IMR-90 (cell line): ENCODE measurements at regions not wholly inside any gene's neighbourhood (a gene's known extent, or its start where the extent isn't known, plus 50 kb on each side); places are given as distances from the start of the nearest gene placed in this dataset.

Experiments
- ATAC-seq: fragments of 200-7000 bp; cut with Tn5 transposase; 2 replicates; pipeline ENCODE4 v1.9.1; 2020; ENCODE audit warnings: low read depth, mild to moderate bottlenecking, moderate library complexity
- BruUV-seq: library from RNA; stranded (reverse); fragments of 400-500 nt; replicated peaks from 2 replicates; lab custom pipeline; 2021; lab: Mats Ljungman, UMichigan
- CTCF ChIA-PET: fragments of 300-600 bp; formaldehyde crosslinking; extraction: SDS; loops from one replicate; lab custom pipeline; 2021; ENCODE audit warnings: antibody characterized with exemption; lab: Yijun Ruan, JAX
- POLR2A ChIA-PET: fragments of 300-600 bp; sonication (Branson Sonifier 250); formaldehyde crosslinking; loops from one replicate; lab custom pipeline; 2022; ENCODE audit warnings: antibody characterized with exemption; ENCODE audit not compliant: unreplicated experiment; lab: Charles Lee
- DNase-seq: peaks from one replicate; pipeline ENCODE4 v3.0.0; 2013
- H2AFZ ChIP-seq: replicated peaks from 2 replicates; pipeline ENCODE3; 2013; ENCODE audit warnings: low read length, mild to moderate bottlenecking; ENCODE audit not compliant: poor library complexity
- H2AK5ac ChIP-seq: 2 replicates; pipeline ENCODE4 v1.6.1; 2013; ENCODE audit warnings: low read depth, low read length, inconsistent platforms
- H2AK9ac ChIP-seq: replicated peaks from 2 replicates; pipeline ENCODE3; 2013; ENCODE audit warnings: mild to moderate bottlenecking, low read depth, low read length, moderate library complexity; ENCODE audit not compliant: poor library complexity
- H2BK120ac ChIP-seq: 2 replicates; pipeline ENCODE4 v1.6.1; 2013; ENCODE audit warnings: low read depth, low read length, inconsistent platforms
- H2BK15ac ChIP-seq: 3 replicates; pipeline ENCODE4 v1.6.1; 2013; ENCODE audit warnings: low read depth, low read length, inconsistent platforms
- H2BK20ac ChIP-seq: 2 replicates; pipeline ENCODE4 v1.6.1; 2013; ENCODE audit warnings: low read depth, mild to moderate bottlenecking, inconsistent platforms, low read length, moderate library complexity
- H2BK5ac ChIP-seq: 2 replicates; pipeline ENCODE4 v1.6.1; 2013; ENCODE audit warnings: mild to moderate bottlenecking, low read depth, low read length, inconsistent platforms; ENCODE audit not compliant: poor library complexity, severe bottlenecking
- H3K14ac ChIP-seq: replicated peaks from 2 replicates; pipeline ENCODE4 v1.6.1; 2013; ENCODE audit warnings: low read depth, low read length, inconsistent platforms
- H3K18ac ChIP-seq: 2 replicates; pipeline ENCODE4 v1.6.1; 2013; ENCODE audit warnings: low read depth, low read length, control low read depth
- H3K23ac ChIP-seq: 2 replicates; pipeline ENCODE4 v1.6.1; 2013; ENCODE audit warnings: low read depth, low read length, inconsistent platforms
- H3K27ac ChIP-seq: 2 replicates; pipeline ENCODE4 v1.5.1; 2013; ENCODE audit warnings: mild to moderate bottlenecking, control low read depth, low read length; ENCODE audit not compliant: insufficient read depth
- H3K27me3 ChIP-seq: 2 replicates; pipeline ENCODE4 v1.6.1; 2013; ENCODE audit warnings: low read length; ENCODE audit not compliant: control insufficient read depth, insufficient read depth
- H3K36me3 ChIP-seq: 2 replicates; pipeline ENCODE4 v1.6.1; 2013; ENCODE audit warnings: low read length, mixed read lengths; ENCODE audit not compliant: control insufficient read depth, insufficient read depth
- H3K4ac ChIP-seq: 2 replicates; pipeline ENCODE4 v1.6.1; 2013; ENCODE audit warnings: low read depth, low read length, inconsistent platforms
- H3K4me1 ChIP-seq: 2 replicates; pipeline ENCODE4 v1.6.1; 2013; ENCODE audit warnings: low read length, mixed read lengths; ENCODE audit not compliant: control insufficient read depth, insufficient read depth
- H3K4me2 ChIP-seq: 2 replicates; pipeline ENCODE4 v1.6.1; 2013; ENCODE audit warnings: low read depth, mild to moderate bottlenecking, control low read depth, low read length, moderate library complexity
- H3K4me3 ChIP-seq: 2 replicates; pipeline ENCODE4 v1.5.1; 2013; ENCODE audit warnings: low read depth, mild to moderate bottlenecking, control low read depth, low read length, moderate library complexity; ENCODE audit not compliant: insufficient read depth
- H3K56ac ChIP-seq: 2 replicates; pipeline ENCODE4 v1.6.1; 2013; ENCODE audit warnings: low read length, inconsistent platforms; ENCODE audit not compliant: insufficient read depth; ENCODE audit errors: extremely low read depth
- H3K79me1 ChIP-seq, 2 experiments: 2 replicates each; pipeline ENCODE4 v1.6.1; 2013; ENCODE audit warnings: low read length in 2 of 2, inconsistent platforms in 1 of 2, low read depth in 1 of 2
- H3K9ac ChIP-seq: 2 replicates; pipeline ENCODE4 v1.6.1; 2013; ENCODE audit warnings: low read depth, low read length, control low read depth
- H3K9me1 ChIP-seq: 2 replicates; pipeline ENCODE4 v1.6.1; 2013; ENCODE audit warnings: low read length, inconsistent platforms; ENCODE audit not compliant: insufficient read depth
- H3K9me3 ChIP-seq: 2 replicates; pipeline ENCODE4 v1.6.1; 2013; ENCODE audit warnings: low read length; ENCODE audit not compliant: control insufficient read depth, insufficient read depth
- H4K20me1 ChIP-seq: 2 replicates; pipeline ENCODE4 v1.6.1; 2013; ENCODE audit warnings: low read length, inconsistent platforms; ENCODE audit not compliant: insufficient read depth
- H4K5ac ChIP-seq: 2 replicates; pipeline ENCODE4 v1.6.1; 2013; ENCODE audit warnings: mild to moderate bottlenecking, low read depth, low read length, control low read depth
- H4K8ac ChIP-seq, 2 experiments: 2 replicates each; pipeline ENCODE4 v1.6.1; 2013; ENCODE audit warnings: low read depth in 2 of 2, low read length in 2 of 2, control low read depth in 1 of 2, inconsistent platforms in 1 of 2
- H4K91ac ChIP-seq: 2 replicates; pipeline ENCODE4 v1.6.1; 2013; ENCODE audit warnings: low read depth, low read length, inconsistent platforms; ENCODE audit not compliant: insufficient read depth
- BHLHE40 ChIP-seq: fragments of 150-350 bp; IDR thresholded peaks from 2 replicates; pipeline ENCODE4 v1.6.1; 2016; ENCODE audit warnings: mild to moderate bottlenecking, low read depth, low read length
- CEBPB ChIP-seq: IDR thresholded peaks from 2 replicates; pipeline ENCODE4 v1.6.1; 2012; ENCODE audit warnings: low read depth, low read length, improper control_type of control experiment
- CHD1 ChIP-seq: IDR thresholded peaks from 2 replicates; pipeline ENCODE4 v1.6.1; 2012; ENCODE audit warnings: low read depth, low read length, improper control_type of control experiment
- ELK1 ChIP-seq: fragments of 150-350 bp; IDR thresholded peaks from 2 replicates; pipeline ENCODE4 v1.6.1; 2016; ENCODE audit warnings: low read depth, mild to moderate bottlenecking, low read length, moderate library complexity, borderline replicate concordance
- FOS ChIP-seq: fragments of 150-350 bp; IDR thresholded peaks from 2 replicates; pipeline ENCODE4 v1.6.1; 2016; ENCODE audit warnings: low read depth, low read length
- MAFK ChIP-seq: IDR thresholded peaks from 2 replicates; pipeline ENCODE4 v1.6.1; 2012; ENCODE audit warnings: low read depth, low read length, improper control_type of control experiment
- MAZ ChIP-seq: IDR thresholded peaks from 2 replicates; pipeline ENCODE4 v1.6.1; 2012; ENCODE audit warnings: low read depth, mild to moderate bottlenecking, low read length, improper control_type of control experiment, moderate library complexity, borderline replicate concordance
- MXI1 ChIP-seq: IDR thresholded peaks from 2 replicates; pipeline ENCODE4 v1.6.1; 2012; ENCODE audit warnings: low read depth, mild to moderate bottlenecking, low read length, moderate library complexity, borderline replicate concordance
- NFE2L2 ChIP-seq: fragments of 150-350 bp; IDR thresholded peaks from 2 replicates; pipeline ENCODE4 v1.6.1; 2016; ENCODE audit warnings: low read depth, mild to moderate bottlenecking, low read length
- POLR2A ChIP-seq: IDR thresholded peaks from 2 replicates; pipeline ENCODE4 v1.6.1; 2012; ENCODE audit warnings: mild to moderate bottlenecking, low read depth, low read length
- RAD21 ChIP-seq: IDR thresholded peaks from 2 replicates; pipeline ENCODE4 v1.6.1; 2012; ENCODE audit warnings: low read length, improper control_type of control experiment
- RCOR1 ChIP-seq: IDR thresholded peaks from 2 replicates; pipeline ENCODE4 v1.6.1; 2012; ENCODE audit warnings: mild to moderate bottlenecking, low read length, improper control_type of control experiment; ENCODE audit not compliant: insufficient replicate concordance
- RFX5 ChIP-seq: IDR thresholded peaks from 2 replicates; pipeline ENCODE4 v1.8.0; 2012; ENCODE audit warnings: low read depth, mild to moderate bottlenecking, low read length, moderate library complexity
- SMC3 ChIP-seq: fragments of 150-350 bp; IDR thresholded peaks from 2 replicates; pipeline ENCODE4 v1.6.1; 2016; ENCODE audit warnings: low read depth, mild to moderate bottlenecking, antibody characterized with exemption, low read length, moderate library complexity
- WGBS, 2 experiments: methylation state at CpG; one replicate each; pipeline versions ENCODE4 v1.1.5 to v1.1.7; 2013; ENCODE audit warnings: missing lambda C conversion rate in 2 of 2; ENCODE audit not compliant: insufficient read length in 1 of 2; ENCODE audit errors: extremely low coverage in 2 of 2; 5-methylcytosine and 5-hydroxymethylcytosine counted together
- dilution Hi-C: fragments of 300-500 bp; cut with HindIII; formaldehyde crosslinking; loops from one replicate; pipeline ENCODE4 v1.14.3; 2018; ENCODE audit warnings: low sequenced_read_pairs; ENCODE audit not compliant: unreplicated experiment
- in situ Hi-C: fragments of 300-500 bp; cut with MboI; formaldehyde crosslinking; loops from 3 replicates; pipeline ENCODE4 v1.14.3; 2019; ENCODE audit warnings: low sequenced_read_pairs, inconsistent platforms, mixed read lengths
- intact Hi-C: fragments of 100-400 bp; cut with micrococcal nuclease; formaldehyde crosslinking; loops from 2 replicates; pipeline ENCODE4 v1.10.0; 2022

- Histone ChIP-seq H2AK5ac (no peak overlapping the region), H3K4me2 (no peak overlapping the region), H3K27ac (no peak overlapping the region), H4K8ac (no peak overlapping the region), H4K20me1 (no peaks in the 10 kb centered on the region), H3K56ac (no peak overlapping the region), H2BK15ac (no peak overlapping the region), H4K91ac (no peak overlapping the region), H4K5ac (no peak overlapping the region), H3K9me1 (no peaks in the 10 kb centered on the region), H3K4me1 (no peaks in the 10 kb centered on the region), H2BK5ac (no peak overlapping the region), H3K79me1 (no peaks in the 10 kb centered on the region), H3K4ac (no peak overlapping the region), H3K9me3 (peaks cover 3% of the 10 kb centered on the region), H2AK9ac (no peak overlapping the region), H2AFZ (no peak overlapping the region), H3K9ac (no peak overlapping the region), H3K23ac (no peak overlapping the region), H2BK20ac (no peak overlapping the region), H3K36me3 (no peaks in the 10 kb centered on the region), H3K4me3 (no peak overlapping the region), H3K14ac (no peak overlapping the region), H2BK120ac (no peak overlapping the region), H3K27me3 (no peaks in the 10 kb centered on the region; the same call in 1 of the 2 replicates), H3K18ac (no peak overlapping the region)
- no peak for DNase-seq
- in situ Hi-C loops (no loop called here), dilution Hi-C loops (no loop called here), intact Hi-C loops (no loop called here)
- WGBS, 2 experiments = 97% methylated on average over 9 of the region's 12 CpGs; no CpG with 5 or more reads in 1 of the 2 experiments
- ChIA-PET CTCF (no interaction called here), POLR2A (no interaction called here)
- TF ChIP-seq CHD1 (no peak), RCOR1 (no peak), ELK1 (no peak), BHLHE40 (no peak), POLR2A (no peak), CEBPB (no peak), SMC3 (no peak), MAFK (no peak), MAZ (no peak), RFX5 (no peak), MXI1 (no peak), RAD21 (no peak), FOS (no peak), NFE2L2 (no peak)
- BruUV-seq = no TSS peak
- no peak for ATAC-seq
These were observed 137.1 kb upstream of the GAS1 start for GRCh38 chr9:87084407-87084806.
